T-helper 2 cell (primary cell): ENCODE measurements at regions not wholly inside any gene's neighbourhood (a gene's known extent, or its start where the extent isn't known, plus 50 kb on each side); places are given as distances from the start of the nearest gene placed in this dataset.

Experiments used
- DNase-seq, 5 experiments: peaks; one replicate each; pipeline versions ENCODE4 v3.0.0 to v3.0.0-alpha.2; 2012 to 2022

- DNase-seq = no peak
Measured at GRCh38 chr1:94591823-94592570, 50.4 kb upstream of the F3 start.
